A172 (cell line): ENCODE measurements at regions not wholly inside any gene's neighbourhood (a gene's known extent, or its start where the extent isn't known, plus 50 kb on each side); places are given as distances from the start of the nearest gene placed in this dataset.
"Not testable (repeated sequence)": the region's sequence is repeated elsewhere in the genome, so short reads cannot be mapped to it uniquely, and the experiment has no call there.

Experiments used
- DNase-seq: peaks from one replicate; pipeline ENCODE4 v3.0.0-alpha.2; 2015; ENCODE audit warnings: low spot score

DNA sequence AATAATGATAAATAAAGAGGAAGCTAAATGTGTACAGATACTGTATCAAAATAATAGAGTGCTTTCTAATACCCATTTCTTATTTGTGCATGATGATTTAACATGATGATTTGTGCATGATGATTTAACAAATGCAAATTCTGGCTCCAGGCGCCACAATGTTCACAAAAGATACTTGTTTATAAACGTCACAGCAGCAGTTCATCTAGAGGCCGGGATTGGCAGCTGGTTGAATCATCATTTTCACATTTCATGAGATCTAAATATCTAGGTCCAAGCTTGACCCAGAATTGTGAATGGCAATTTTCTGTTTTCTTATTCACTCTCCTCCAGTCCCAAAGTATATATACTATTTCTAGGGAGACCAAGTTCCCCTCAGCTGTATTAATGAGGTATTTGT lies 322.0 kb downstream of the SUCLG1 start:
- DNase-seq, result no peak

DNA sequence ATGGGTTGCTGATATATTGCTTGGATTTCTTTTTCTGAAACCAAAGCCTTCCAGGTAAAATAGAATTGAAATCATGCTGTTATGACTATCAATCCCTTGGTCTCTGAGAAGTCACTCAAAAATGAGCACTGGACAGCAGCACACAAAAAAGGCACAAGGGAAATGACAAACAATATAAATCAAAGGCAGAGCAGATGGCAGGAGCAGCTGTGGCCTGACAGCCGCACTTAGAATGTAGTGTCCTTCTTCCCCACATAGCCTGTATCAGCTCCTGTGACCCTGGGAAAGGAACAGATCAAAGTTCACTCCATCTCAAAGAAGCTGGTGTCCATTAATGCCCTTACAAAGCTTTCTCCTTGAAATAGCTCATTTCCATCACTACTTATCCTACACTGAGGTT lies 326.7 kb downstream of the SUCLG1 start:
- DNase-seq, result no peak

DNA sequence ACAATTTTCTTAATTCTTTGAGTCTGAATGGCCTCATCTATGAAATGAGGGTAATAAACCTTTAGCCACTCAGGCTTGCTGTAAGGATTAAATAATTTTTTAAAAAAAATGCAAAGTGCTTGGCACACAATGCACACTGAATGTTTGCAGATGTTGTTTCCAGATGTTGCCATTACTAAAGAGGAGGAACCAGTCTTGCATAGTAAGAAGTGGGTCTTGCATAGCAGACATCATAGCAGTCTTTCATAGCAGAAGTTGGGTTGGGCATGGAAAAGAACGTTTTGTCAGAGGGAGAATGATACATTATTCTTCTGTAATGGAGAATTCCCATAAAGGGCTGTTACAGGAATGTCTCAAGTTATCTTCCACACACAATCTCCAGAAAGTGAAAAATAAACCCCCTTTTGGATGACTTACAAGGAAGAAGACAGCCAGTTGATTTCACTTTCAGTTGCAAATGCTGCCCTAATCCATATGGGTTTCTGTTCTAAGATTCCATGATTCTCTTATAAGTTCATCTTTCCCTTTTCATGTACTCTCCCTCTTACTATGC lies 327.7 kb downstream of the SUCLG1 start:
- no peak for DNase-seq

DNA sequence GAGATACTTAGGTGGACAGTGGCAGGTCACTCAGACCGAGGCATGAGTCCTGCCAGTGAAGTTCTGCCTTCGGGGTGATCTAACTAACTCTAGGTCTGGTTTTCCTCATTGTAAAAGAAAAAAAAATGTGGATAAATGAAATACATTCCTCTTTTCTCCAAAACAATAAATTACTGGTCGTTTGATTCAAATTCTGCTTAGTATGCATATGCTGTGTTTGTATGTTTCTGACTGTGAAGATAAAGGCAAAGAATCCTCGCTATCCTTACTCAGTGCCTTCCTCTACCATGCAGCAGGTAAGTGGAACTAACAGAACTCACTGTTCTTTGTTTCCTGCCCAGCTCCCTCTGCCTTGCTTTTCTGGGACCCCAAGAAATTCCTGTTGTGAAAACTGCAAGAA lies 330.1 kb downstream of the SUCLG1 start:
- DNase-seq, result no peak

DNA sequence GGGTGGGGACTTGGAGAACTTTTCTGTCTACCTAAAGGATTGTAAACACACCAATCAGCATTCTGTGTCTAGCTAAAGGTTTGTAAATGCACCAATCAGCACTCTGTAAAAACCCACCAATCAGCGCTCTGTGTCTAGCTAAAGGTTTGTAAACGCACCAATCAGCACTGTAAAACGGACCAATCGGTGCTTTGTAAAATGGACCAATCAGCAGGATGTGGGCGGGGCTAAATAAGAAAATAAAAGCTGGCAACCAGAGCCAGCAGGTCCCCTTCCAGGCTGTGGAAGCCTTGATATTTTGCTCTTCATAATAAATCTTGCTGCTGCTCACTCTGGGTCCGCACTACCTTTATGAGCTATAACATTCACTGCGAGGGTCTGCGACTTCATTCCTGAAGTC lies 331.3 kb downstream of the SUCLG1 start:
- DNase-seq, result not testable (repeated sequence)

DNA sequence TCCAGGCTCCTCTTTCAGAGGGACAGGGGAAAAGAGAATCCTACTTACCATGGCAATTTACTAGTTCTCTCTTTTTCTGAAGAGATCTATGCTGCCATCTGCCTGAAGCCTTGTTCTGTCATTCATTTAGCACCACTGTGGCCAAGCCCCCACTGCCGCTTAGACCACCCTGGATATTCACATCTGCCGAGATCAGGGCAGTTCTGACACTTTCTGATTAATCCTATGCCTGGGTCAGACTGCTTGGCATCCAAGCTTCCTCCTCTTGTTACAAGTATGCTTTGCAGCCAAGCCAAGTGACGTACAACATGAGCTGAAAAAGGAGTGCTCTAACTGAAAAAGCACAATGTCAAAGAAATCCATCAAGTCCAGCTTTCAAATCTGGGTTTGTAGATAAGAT lies 332.6 kb downstream of the SUCLG1 start:
- DNase-seq, result no peak

DNA sequence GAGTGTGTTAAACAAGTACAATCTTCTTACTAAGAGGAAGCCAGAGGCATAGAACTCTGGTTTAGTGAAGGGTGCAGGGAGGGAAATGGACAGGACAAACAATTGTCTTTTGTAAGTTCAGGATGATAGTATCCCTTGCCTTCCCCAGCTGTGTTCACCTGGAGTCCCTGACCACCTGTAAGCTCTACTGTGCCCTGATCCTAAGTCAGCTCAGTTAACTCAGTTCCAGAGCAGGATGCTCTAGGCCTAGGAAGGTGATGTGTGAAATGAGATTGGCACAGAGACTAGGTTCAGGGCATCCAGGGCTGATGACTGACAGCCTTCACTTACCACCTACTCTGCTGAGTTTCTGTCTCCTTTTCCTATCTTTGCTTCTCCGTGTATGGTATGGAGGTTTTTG lies 333.0 kb downstream of the SUCLG1 start:
- DNase-seq, result no peak

DNA sequence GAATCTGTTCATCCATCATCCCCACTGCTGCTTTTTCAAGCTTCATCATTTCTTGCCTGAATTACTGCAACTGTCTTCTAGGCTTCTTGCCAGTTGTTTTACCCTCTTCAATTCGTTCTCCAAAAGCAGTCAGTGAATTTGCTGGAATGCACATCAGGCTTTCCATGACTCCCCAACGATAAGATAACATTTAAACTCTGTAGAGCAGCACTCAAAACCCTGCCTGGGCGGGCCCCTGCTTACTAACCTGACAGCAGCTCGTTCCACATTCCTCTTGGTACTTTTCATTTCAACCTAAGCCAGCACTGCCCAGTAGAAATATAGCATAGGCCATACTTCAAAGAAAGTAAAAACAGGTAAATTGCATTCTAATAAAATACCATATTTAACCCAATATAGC lies 342.9 kb downstream of the SUCLG1 start:
- DNase-seq, result no peak

DNA sequence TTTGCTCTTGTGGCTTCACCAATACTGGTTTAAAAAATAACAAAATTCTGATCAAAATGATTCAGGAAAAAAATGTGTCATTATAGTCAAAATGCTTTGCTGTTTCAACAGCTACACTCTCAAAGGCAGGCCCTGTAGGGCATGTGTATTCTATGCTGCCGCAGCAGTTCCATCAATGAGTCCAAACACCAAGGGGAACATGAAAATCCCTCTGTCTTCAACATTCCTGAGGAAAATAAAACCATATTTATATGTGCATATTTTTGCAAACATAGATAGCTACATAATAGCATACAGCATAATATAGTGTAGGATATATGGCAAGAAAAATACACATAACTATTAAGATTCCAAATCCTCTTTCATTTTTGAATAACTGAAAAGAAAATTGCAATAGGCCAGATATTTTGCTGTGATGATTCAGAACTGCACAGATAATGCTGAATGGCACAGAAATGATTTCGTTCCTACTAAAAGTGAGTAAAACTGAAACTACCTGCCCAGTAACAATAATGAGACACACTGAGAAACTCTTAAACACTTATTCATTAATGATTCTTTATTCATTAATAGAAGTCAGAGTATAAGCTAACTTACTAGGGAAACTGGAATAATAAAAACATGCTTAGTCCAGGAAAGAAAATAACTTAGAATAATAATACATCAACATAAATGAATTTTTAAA lies 343.8 kb downstream of the SUCLG1 start:
- DNase-seq, result no peak

DNA sequence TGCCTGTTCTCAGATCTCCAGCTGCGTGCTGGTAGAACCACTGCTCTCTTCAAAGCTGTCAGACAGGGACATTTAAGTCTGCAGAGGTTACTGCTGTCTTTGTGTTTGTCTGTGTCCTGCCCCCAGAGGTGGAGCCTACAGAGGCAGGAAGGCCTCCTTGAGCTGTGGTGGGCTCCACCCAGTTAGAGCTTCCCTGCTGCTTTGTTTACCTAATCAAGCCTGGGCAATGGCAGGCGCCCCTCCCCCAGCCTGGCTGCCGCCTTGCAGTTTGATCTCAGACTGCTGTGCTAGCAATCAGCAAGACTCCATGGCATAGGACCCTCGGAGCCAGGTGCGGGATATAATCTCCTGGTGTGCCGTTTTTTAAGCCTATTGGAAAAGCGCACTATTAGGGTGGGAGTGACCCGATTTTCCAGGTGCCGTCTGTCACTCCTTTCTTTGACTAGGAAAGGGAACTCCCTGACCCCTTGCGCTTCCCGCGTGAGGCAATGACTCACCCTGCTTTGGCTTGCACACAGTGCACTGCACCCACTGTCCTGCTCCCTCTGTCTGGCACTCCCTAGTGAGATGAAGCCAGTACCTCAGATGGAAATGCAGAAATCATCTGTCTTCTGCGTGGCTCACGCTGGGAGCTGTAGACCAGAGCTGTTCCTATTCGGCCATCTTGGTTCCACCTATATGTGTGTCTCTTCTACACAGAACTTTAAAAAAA lies 355.1 kb downstream of the SUCLG1 start:
- DNase-seq, result peak; percentile 15

DNA sequence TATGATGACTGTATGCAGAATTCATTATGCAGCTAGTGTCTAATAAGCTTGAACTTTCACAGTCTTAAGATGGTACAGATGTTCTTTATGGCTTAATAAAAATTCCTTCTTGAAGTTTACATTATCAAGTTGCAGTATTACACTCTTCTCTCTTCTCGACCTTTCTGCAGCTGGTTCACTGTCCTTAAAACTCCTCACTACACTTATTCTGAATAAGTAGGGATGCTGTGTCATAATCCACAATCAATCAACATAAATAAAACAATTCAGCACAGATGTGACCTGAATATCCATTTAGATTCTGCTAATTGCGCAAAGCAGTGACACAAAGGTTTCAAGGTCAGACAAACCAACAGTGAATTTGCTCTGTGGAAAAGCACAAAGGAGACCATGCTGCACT lies 356.8 kb downstream of the SUCLG1 start:
- DNase-seq, result no peak

DNA sequence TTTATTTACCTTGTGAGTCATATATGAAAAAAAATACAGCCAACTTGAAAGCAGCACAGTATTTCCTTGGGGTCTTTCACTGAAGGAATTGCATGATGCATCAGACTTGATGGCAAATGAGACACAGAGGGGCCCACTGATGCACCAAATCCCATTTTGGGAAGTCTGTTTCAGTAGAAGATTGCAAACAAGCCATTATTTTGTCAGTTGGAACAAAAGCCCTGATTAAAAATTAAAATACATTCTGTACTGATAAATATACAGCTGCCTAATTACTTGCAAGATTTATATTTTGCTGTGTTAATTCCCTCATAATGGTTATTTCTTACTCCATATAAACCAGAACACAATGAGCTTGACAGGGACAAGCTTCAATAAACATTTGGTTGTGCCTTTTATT lies 370.4 kb downstream of the SUCLG1 start:
- DNase-seq, result no peak

DNA sequence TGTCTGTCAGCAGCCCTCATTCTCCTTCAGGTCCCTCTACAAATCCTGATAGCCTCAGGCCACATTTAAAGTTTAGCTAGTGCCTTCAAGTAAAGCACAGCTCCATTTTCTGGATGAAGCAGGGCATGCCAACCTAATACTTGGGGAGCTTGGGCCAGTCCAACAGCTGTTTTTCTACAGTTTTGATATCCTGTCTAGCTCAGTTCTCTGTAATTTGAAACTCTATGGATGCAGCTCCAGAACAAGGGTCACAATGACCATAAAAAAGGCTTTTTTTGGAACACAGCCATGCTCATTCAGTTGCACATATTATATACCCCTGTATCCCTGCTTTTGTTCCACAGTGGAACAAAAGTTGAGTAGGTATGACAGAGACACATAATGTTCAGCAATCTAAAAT lies 373.5 kb downstream of the SUCLG1 start:
- DNase-seq, result no peak

DNA sequence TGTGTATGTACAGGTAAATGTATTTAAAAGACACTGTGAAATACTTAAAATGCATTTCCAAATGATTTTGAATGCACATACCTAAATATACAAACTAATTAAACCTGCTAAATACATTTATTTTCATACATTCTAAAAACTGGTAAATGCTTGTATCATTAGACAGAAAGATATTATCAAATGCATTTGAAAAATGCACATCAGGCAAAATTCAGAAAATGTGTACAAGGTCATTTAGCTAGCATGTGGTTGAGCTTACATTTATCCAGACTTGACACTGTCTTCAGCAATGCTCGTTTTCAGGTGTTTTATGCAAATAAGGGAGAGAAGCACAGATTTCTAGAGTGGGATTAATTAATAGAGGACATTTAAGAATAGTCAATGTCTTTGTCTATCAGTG lies 374.2 kb downstream of the SUCLG1 start:
- DNase-seq, result no peak

DNA sequence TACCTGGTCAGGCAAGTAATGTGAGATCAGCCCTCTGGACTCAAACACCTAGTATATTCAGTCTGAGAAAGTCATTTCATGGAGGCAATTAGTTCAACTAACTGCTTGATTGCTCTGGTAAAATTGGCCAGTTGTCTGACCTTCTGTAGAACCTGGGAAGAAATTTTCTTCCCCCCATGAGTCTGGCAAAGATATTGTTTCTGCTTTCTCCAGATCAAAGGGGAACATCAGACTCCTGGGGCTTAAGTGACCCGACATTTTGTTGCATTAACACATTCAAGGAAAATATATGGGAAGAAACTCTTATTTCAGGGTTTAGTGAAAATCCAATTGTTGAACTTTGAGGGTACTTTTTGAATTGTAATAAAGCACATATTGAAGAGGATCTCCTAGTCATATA lies 375.1 kb downstream of the SUCLG1 start:
- no peak for DNase-seq

DNA sequence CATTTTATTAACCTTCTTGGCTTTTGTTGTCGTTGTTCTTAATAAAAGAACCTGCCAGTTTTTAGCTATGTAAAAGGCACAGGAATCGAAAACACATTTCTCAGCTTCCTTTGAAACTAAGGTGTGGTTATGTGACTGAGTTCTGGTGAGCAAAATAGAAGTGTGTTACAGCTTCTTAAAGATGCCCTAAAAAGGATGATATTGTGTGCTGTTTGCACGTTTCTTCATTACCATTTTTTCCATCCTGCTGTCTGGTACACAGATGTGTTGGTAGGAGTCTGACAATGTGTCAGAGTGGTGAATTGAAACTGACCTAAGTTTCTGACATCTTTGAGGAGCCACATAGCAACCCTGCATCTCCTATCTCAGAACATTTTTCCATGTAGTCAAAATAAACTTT lies 380.6 kb downstream of the SUCLG1 start:
- DNase-seq, result no peak

DNA sequence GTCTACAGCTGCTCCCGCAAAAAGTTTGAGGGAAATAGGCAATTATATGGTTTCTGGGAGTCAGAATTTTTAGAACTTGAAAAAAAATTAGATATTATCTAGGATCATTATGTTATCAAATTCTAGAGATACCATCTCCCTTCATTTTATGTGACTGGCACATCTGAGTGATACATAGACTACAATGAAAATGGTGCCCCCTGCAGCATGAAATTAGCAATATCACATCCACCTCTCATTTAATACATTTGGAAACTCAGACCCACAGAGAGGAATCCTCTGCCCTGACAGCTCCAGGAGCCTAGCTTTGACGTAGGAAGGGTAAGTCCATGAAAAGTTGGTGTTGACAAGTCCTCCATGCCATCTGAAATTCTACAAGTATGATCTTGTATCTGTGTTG lies 381.6 kb downstream of the SUCLG1 start:
- peak; percentile 26 for DNase-seq

DNA sequence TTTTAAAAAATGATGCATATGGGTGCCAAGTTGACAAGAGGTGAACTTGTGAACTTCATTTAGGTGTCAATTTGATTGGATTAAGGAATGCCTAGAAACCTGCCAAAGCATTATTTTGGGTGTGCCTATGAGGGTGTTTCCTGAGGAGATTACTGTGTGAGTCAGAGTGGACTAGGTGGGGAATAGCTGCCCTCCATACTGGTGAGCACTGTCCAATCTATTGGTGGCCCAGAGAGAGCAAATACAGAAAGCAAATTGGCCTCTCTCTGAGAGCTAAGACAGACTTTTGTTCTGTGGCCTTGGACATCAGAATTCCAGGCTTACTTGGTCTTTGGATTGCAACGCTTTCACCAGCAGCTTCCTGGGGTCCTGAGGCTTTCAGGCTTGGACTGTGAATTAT lies 388.0 kb downstream of the SUCLG1 start:
- no peak for DNase-seq

DNA sequence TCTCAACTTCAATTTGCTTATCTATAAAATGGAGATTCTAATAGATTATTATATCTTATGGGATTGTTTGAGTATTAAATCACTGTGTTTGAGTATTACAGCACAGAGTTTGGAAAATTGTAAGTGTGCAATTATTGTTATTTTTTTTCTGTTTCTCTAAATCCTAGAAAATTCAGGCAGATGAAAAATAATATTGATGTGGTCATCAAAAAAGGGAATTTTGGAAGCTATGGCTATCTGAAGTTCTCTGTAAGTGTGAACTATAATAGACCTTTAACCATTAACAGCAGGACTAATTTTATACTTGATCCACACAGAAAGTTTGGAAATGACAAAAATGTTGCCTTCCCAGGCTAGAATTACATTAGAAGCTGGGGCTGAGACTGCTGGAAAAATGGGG lies 393.2 kb downstream of the SUCLG1 start:
- DNase-seq, result no peak

DNA sequence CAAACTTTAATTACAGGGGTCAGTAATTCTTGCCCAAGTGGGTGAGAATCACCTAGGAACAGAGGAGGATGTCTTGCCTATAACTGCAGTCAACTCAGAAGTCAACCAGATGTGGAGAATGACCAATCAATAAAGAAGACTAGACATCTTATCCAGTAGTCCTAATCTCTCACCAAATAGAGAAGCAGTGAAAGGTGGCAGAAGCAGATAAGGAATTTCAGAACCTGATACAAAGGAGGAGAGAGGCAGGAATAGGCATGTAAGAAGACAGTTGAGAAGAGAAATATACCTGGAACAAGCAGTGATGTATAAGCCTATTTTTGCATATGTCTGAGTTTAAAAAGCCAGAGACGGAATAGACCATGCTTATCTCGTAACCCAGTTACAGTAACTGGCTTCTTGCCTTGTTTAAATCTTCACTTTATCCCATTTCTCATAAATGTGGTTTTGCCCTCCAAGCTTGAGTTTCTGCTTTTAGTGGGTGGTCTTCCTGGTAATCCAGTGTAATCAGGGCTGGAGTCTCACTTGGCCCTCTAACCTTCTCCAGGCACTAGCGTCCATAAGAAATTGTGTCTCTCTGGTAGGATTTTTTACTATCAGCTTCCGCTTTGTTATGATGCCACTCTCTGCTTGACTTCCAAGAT lies 401.0 kb downstream of the SUCLG1 start:
- no peak for DNase-seq

DNA sequence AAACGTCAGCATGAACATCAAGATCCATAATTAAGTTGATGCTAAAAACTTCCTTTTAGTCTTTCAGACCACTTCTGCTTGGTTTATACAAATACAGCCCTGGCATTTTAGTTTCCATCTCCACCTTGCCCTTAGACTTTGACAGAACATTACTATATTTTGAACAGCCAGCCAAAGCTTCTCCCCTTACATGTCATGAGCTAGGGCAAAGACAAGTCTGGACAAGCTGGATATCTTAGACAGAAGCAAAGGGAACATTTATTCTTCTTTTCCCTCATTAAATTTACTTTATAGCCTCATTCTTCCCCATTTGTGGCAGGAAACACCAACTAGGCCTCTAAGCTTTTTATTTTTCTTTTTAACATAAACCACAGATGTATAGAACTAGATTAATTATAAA lies 403.3 kb downstream of the SUCLG1 start:
- no peak for DNase-seq

DNA sequence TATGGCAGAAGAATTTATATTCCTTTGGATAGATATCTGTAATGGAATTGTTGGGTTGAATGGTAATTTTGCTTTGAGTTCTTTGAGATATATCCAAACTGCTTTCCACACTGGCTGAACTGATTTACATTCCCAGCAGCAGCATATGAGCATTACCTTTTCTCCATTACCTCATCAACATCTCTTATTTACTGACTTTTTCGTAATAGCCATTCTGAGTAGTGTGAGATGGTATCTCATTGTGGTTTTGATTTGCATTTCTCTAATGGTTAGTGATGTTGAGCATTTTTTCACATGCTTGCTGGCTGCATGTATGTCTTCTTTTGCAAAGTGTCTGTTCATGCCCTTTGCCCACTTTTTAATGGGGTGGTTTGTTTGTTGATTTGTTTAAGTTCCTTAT lies 404.5 kb downstream of the SUCLG1 start:
- DNase-seq, result not testable (repeated sequence)

DNA sequence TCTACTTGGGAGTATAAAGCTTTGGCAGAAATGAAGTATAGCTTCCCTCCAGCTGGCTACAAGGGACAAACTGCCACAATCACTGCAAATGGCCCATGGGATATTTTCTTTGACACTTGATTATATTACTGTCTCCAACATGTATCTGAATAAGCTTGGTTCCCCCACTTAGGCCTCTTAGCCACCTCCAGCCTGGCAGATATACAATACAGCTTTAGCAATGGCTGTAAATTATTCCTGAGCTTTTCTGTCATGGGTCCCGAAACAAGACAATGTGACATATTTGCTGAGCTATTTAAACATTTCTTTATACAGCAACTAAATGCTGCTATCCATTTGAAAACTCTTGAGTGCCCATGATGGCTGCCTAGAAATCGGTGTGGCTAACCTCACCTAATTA lies 406.2 kb downstream of the SUCLG1 start:
- no peak for DNase-seq
